Stimulated activated CD4-positive, alpha-beta T cell treated with anti-CD3 and anti-CD28 coated beads, Interleukin-15, amount 100 ng/mL, for 24 hours (primary cell): ENCODE measurements at regions not wholly inside any gene's neighbourhood (a gene's known extent, or its start where the extent isn't known, plus 50 kb on each side); places are given as distances from the start of the nearest gene placed in this dataset.
"Not testable (repeated sequence)": the region's sequence is repeated elsewhere in the genome, so short reads cannot be mapped to it uniquely, and the experiment has no call there.

Experiments used
- DNase-seq: peaks from one replicate; pipeline ENCODE4 v3.0.0-alpha.2; 2020

- no peak for DNase-seq
Observed at GRCh38 chr21:27058673-27059605, 92.1 kb upstream of the ADAMTS5 start.

GRCh38 chr21:27057997-27058396, 91.1 kb upstream of the ADAMTS5 start:
- DNase-seq: no peak

GRCh38 chr21:27047658-27048314, 80.9 kb upstream of the ADAMTS5 start:
- no peak for DNase-seq

GRCh38 chr21:27047283-27047657, 80.4 kb upstream of the ADAMTS5 start:
- no peak for DNase-seq

- DNase-seq: no peak
Observed at GRCh38 chr21:27045281-27045985, 78.5 kb upstream of the ADAMTS5 start.

GRCh38 chr21:27043377-27043776, 76.5 kb upstream of the ADAMTS5 start:
- DNase-seq: no peak

- DNase-seq: no peak
Observed at GRCh38 chr21:27040738-27041469, 74.0 kb upstream of the ADAMTS5 start.

GRCh38 chr21:27036736-27037301, 69.9 kb upstream of the ADAMTS5 start:
- no peak for DNase-seq

GRCh38 chr21:27035791-27036190, 68.9 kb upstream of the ADAMTS5 start:
- no peak for DNase-seq

GRCh38 chr21:27034796-27035195, 67.9 kb upstream of the ADAMTS5 start:
- no peak for DNase-seq

- no peak for DNase-seq
Observed at GRCh38 chr21:27033471-27033870, 66.6 kb upstream of the ADAMTS5 start.

GRCh38 chr21:27026501-27026900, 59.6 kb upstream of the ADAMTS5 start:
- DNase-seq: no peak

- DNase-seq: not testable (repeated sequence)
Observed at GRCh38 chr21:27025708-27026107, 58.8 kb upstream of the ADAMTS5 start.

- no peak for DNase-seq
Observed at GRCh38 chr21:27024971-27025370, 58.1 kb upstream of the ADAMTS5 start.

- no peak for DNase-seq
Observed at GRCh38 chr21:27024301-27024700, 57.4 kb upstream of the ADAMTS5 start.

GRCh38 chr21:27023186-27023585, 56.3 kb upstream of the ADAMTS5 start:
- DNase-seq: no peak

GRCh38 chr21:27021801-27022200, 54.9 kb upstream of the ADAMTS5 start:
- DNase-seq: no peak

- no peak for DNase-seq
Observed at GRCh38 chr21:27021046-27021445, 54.2 kb upstream of the ADAMTS5 start.

- DNase-seq: no peak
Observed at GRCh38 chr21:27017246-27017645, 50.4 kb upstream of the ADAMTS5 start.
